Lower leg skin (tissue), 4 donors: ENCODE measurements at regions not wholly inside any gene's neighbourhood (a gene's known extent, or its start where the extent isn't known, plus 50 kb on each side); places are given as distances from the start of the nearest gene placed in this dataset.

Experiments used
- DNase-seq, 2 donors: peaks; one replicate each; pipeline ENCODE4 v3.0.0-alpha.2; 2019; ENCODE audit warnings: low spot score in 2 of 2
- H3K4me3 ChIP-seq: fragments of 200-600 bp; sonication (generic); 2 replicates; pipeline ENCODE4 v1.5.1; 2017; ENCODE audit warnings: mild to moderate bottlenecking, low read depth; ENCODE audit not compliant: poor library complexity, severe bottlenecking
- POLR2A ChIP-seq, 2 donors: fragments of 450-650 bp; IDR thresholded peaks; one replicate each; pipeline ENCODE4 v1.6.1; 2016 to 2017; ENCODE audit warnings: antibody characterized with exemption in 2 of 2, mild to moderate bottlenecking in 1 of 2, moderate library complexity in 1 of 2
- WGBS, 2 donors: methylation state at CpG; one replicate each; pipeline ENCODE4 v1.1.5; 2018; 5-methylcytosine and 5-hydroxymethylcytosine counted together
- intact Hi-C: fragments of 100-400 bp; cut with DNase I; formaldehyde crosslinking; loops from one replicate; pipeline ENCODE4 v1.15.0; 2023; ENCODE audit warnings: low total_unique reads
- TF ChIP-seq, protein P1 (sequence below), 3 donors: fragments of 450-650 bp; IDR thresholded peaks; one replicate each; pipeline ENCODE4 v1.5.1; 2016; ENCODE audit warnings: antibody characterized with exemption in 3 of 3, mild to moderate bottlenecking in 3 of 3, moderate library complexity in 2 of 3

DNA sequence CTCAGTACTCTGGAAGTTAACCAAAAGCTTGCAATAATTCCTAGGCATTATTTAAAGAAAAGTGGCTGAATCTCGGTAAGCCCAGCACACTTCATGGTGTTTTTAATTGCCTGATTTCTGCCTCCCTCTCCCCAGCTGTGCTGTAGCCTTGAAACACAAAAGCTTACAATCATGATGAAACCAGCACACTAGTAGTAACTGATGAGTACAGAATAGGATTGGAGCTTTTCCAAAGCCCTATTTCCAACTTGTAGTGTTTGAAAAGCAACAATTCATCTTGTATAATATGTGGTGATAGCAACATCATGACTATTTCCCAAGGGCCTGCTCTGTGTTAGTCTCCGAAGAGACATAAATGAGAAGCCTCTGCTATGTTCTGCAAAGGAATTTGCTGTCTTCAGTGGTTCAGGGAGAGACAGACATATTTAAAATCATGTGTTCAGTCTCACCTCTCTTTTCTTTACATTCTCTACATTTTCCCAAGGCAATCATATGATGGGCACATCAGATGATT is 1015.0 kb downstream of the BCL11A start:
- H3K4me3 ChIP-seq = no peak overlapping the region
- intact Hi-C loops = no loop called here
- no peak for TF ChIP-seq POLR2A (IDR thresholded peaks at IDR 0.05)
- 52 to 64% methylated on average over 2 of the region's 2 CpGs for WGBS, 2 donors
- DNase-seq = no peak

DNA sequence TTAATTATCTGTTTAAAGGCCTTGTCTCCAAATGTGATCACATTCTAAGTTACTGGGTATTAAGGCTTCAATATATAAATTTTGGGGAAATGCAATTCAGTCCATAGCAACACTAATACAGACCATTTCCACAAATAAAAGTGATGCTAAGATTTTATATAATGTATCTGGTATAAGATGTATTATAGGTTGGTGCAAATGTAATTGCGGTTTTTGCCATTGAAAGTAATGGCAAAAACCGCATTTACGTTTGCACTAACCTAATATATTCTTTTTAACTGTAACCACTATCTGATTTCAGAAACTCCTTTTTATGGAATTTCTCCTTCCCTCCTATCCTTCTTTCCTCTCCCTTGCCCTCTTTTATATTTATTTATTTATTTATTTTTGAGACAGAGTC is 1020.6 kb downstream of the BCL11A start:
- no peak overlapping the region for H3K4me3 ChIP-seq
- no peak for DNase-seq
- TF ChIP-seq, protein P1, sequence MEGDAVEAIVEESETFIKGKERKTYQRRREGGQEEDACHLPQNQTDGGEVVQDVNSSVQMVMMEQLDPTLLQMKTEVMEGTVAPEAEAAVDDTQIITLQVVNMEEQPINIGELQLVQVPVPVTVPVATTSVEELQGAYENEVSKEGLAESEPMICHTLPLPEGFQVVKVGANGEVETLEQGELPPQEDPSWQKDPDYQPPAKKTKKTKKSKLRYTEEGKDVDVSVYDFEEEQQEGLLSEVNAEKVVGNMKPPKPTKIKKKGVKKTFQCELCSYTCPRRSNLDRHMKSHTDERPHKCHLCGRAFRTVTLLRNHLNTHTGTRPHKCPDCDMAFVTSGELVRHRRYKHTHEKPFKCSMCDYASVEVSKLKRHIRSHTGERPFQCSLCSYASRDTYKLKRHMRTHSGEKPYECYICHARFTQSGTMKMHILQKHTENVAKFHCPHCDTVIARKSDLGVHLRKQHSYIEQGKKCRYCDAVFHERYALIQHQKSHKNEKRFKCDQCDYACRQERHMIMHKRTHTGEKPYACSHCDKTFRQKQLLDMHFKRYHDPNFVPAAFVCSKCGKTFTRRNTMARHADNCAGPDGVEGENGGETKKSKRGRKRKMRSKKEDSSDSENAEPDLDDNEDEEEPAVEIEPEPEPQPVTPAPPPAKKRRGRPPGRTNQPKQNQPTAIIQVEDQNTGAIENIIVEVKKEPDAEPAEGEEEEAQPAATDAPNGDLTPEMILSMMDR (IDR thresholded peaks at IDR 0.05) = no peak
- TF ChIP-seq POLR2A (IDR thresholded peaks at IDR 0.05) = no peak
- WGBS, 2 donors = 95 to 97% methylated on average over 3 of the region's 3 CpGs
- intact Hi-C loops = no loop called here

DNA sequence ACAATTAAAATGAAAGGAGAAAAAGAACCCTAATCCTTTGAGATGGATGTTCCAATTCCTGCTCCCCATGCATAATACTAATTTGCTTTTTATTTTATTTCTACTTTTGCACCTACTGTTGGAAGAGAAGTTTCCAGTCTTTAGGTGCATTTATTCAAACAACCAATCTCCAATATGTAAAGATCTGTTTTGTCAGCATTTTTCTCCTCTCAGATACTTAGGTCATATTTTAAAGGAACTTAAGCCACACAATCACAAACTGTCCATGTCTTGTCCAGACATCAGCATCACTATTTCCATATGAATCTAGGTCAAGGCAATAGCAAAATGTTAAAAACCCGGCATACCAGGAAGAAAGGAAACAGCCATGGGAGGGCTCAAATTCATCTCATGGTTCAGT is 1023.2 kb downstream of the BCL11A start:
- 50 to 59% methylated on average over 1 of the region's 1 CpG for WGBS, 2 donors

DNA sequence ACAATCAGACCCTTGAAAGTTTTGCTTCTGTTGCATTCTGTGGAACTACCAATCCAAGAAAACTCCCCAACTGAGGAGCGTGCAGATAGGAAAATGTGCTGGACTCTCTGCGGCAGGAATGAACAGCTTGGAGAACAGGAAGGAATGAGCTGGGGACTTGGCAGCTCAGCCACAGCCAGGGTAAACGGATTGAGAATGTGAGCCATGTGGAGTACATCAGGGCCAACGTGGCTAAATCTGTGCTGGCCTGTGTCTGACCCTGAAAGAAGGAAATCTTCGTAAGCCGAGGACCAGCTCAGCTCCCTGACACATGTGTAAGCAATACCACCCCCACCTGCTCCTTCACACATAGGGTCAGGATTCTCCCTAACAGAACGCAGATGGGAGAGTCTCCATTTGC is 1023.7 kb downstream of the BCL11A start:
- intact Hi-C loops = no loop called here
- TF ChIP-seq, protein P1 (IDR thresholded peaks at IDR 0.05) = no peak
- TF ChIP-seq POLR2A (IDR thresholded peaks at IDR 0.05) = no peak
- DNase-seq = no peak
- no peak overlapping the region for H3K4me3 ChIP-seq
- 42 to 54% methylated on average over 7 of the region's 7 CpGs for WGBS, 2 donors

More for the DNA sequence above, 1023.2 kb downstream of the BCL11A start:
- intact Hi-C loops = no loop called here
- H3K4me3 ChIP-seq = no peak overlapping the region
- TF ChIP-seq POLR2A (IDR thresholded peaks at IDR 0.05) = no peak
- TF ChIP-seq, protein P1 (IDR thresholded peaks at IDR 0.05) = no peak
- DNase-seq = no peak

DNA sequence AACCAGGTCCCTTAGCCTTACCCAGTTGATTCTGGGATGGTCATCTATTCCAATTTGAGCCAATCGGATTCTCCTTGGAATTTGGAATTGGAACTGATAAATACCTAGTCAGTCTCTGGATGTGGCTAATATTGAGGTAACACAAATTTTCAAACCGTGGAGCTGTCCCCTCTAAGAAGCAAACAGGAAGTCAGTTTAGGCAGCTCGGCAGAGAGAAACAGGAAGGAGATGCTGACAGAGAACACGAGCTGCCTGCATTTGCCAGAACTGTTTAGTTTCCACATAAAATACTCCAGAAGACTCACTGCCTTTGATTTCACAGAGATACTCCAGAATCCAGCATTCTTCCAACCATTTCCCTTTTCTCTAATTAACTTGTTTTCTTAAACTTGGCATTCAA is 1024.9 kb downstream of the BCL11A start:
- 58 to 60% methylated on average over 4 of the region's 4 CpGs for WGBS, 2 donors
- no peak for TF ChIP-seq POLR2A (IDR thresholded peaks at IDR 0.05)
- TF ChIP-seq, protein P1 (IDR thresholded peaks at IDR 0.05) = no peak
- intact Hi-C loops = no loop called here
- DNase-seq = no peak
- no peak overlapping the region for H3K4me3 ChIP-seq

DNA sequence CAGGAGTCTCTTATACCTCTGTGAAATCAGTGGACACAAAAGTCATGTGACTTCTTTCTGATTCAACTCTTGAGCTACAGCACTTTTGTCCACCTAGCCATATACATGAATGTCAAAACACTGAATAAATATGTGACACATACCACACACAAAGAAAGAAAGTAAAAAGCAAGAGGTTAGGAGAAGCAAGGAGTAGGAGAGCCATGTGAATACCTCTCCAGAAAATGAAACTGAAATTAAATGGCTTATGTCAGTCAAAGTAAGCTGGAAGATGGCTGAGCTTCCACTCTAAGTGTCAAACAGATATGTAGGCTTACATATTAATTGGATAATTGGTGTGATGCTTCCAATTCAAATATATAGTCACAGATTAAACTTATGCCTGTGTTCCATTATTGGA is 1050.5 kb downstream of the BCL11A start:
- intact Hi-C loops = no loop called here
- H3K4me3 ChIP-seq = no peak overlapping the region
- no peak for DNase-seq
- TF ChIP-seq POLR2A (IDR thresholded peaks at IDR 0.05) = no peak
- TF ChIP-seq, protein P1 (IDR thresholded peaks at IDR 0.05) = no peak
